ENCODE measurements at regions not wholly inside any gene's neighbourhood (a gene's known extent, or its start where the extent isn't known, plus 50 kb on each side); places are given as distances from the start of the nearest gene placed in this dataset.

- 94 to 97% methylated on average over 2 of the region's 2 CpGs for WGBS, 2 donors
- intact Hi-C loops (cut with DNase I; ENCODE audit: low total_unique reads): no loop called here
- TF ChIP-seq CTCF (IDR thresholded peaks at IDR 0.05) (no peak), POLR2A (IDR thresholded peaks at IDR 0.05) (no peak)
- no peak overlapping the region for H3K4me3 ChIP-seq (ENCODE audit: low read depth, poor library complexity, severe bottlenecking)
- no peak for DNase-seq (ENCODE audit: low spot score in 2 of 2)
These were observed 295.8 kb downstream of the BCKDHB start for GRCh38 chr6:80402266-80402665.

Data from lower leg skin (tissue), 4 donors.